ENCODE measurements at regions not wholly inside any gene's neighbourhood (a gene's known extent, or its start where the extent isn't known, plus 50 kb on each side); places are given as distances from the start of the nearest gene placed in this dataset.

DNA sequence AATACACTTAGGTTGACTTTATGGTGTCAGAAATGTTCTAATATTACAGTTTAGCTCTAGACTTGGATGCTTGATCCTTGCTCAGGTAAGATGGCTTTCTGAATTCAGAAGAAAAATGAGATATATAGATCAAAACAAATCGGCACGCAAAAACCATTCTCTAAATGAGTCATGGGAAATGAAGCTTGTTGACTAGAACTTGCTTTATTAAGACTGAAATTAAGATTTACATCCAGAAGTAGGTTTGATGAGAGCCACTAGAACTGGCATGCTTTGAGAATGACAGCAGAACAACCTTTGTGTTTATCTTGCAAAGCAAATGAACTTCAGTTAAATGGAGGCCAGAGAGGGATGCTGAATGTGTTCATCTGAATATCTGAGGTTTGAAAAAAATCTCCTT lies 304.9 kb upstream of the KLF3 start:
- Histone ChIP-seq H3K79me2 (ENCODE audit: insufficient read depth, low read length) (no peaks in the 10 kb centered on the region), H3K9me3 (ENCODE audit: low read length) (no peaks in the 10 kb centered on the region), H3K4me3 (replicated peaks in 1 of 3; ENCODE audit: insufficient read depth in 1 of 3, low read depth in 2 of 3, low read length in 3 of 3) (no peak overlapping the region), H3K27ac (ENCODE audit: extremely low read length, insufficient read depth, low read length) (no peak overlapping the region), H2AFZ (ENCODE audit: low read length) (no peak overlapping the region), H3K27me3 (ENCODE audit: control insufficient read depth in 1 of 2, insufficient read depth in 2 of 2, low read length in 2 of 2) (no peaks in the 10 kb centered on the region), H3K4me1 (ENCODE audit: insufficient read depth, low read length) (peaks cover 7% of the 10 kb centered on the region; the same call in 1 of the 2 replicates), H3K4me2 (ENCODE audit: low read depth, low read length) (no peak overlapping the region), H3K36me3 (replicated peaks in 1 of 2; ENCODE audit: control insufficient read depth in 1 of 2, insufficient read depth in 2 of 2, low read length in 2 of 2) (no peaks in the 10 kb centered on the region), H3K9ac (ENCODE audit: insufficient read depth, low read depth, low read length) (no peak overlapping the region), H4K20me1 (ENCODE audit: insufficient read depth, low read length) (no peaks in the 10 kb centered on the region)
- ATAC-seq, result no peak
- POLR2A ChIA-PET, result no interaction called here
- 3% methylated on average over 2 of the region's 2 CpGs for WGBS (ENCODE audit: low lambda C conversion rate)
- intact Hi-C loops (cut with micrococcal nuclease; ENCODE audit: unreplicated experiment), result no loop called here
- no peak for FAIRE-seq
- in situ Hi-C loops (cut with HindIII; ENCODE audit: extremely low pct_ligation_motif_present, low pct_unique_long_range_greater_than_20kb), result no loop called here
- no peak for DNase-seq (ENCODE audit: low spot score)
- CTCF ChIA-PET (ENCODE audit: low intra/inter-chr PET ratio, low total read pairs), result no interaction called here
- no TSS peak for BruUV-seq (replicated peaks)
- no peak for TF ChIP-seq ZNF737 (CRISPR knock-in tag; IDR thresholded peaks at IDR 0.05; ENCODE audit: borderline replicate concordance)
- no peak for TF ChIP-seq SRSF9 (IDR thresholded peaks at IDR 0.05; ENCODE audit: borderline replicate concordance, insufficient read depth, low read depth, low read length, poor library complexity, severe bottlenecking)
- TF ChIP-seq, protein P1, sequence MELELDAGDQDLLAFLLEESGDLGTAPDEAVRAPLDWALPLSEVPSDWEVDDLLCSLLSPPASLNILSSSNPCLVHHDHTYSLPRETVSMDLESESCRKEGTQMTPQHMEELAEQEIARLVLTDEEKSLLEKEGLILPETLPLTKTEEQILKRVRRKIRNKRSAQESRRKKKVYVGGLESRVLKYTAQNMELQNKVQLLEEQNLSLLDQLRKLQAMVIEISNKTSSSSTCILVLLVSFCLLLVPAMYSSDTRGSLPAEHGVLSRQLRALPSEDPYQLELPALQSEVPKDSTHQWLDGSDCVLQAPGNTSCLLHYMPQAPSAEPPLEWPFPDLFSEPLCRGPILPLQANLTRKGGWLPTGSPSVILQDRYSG (CRISPR knock-in tag; IDR thresholded peaks at IDR 0.05), result no peak
- TF ChIP-seq AGO2 (optimal IDR thresholded peaks at IDR 0.05; ENCODE audit: low read depth, low read length), result no peak
- TF ChIP-seq TBX2 (CRISPR knock-in tag; IDR thresholded peaks at IDR 0.05; ENCODE audit: borderline replicate concordance), result no peak
- no peak for TF ChIP-seq ZNF460 (CRISPR knock-in tag; IDR thresholded peaks at IDR 0.05; ENCODE audit: borderline replicate concordance)
- TF ChIP-seq, protein P2, sequence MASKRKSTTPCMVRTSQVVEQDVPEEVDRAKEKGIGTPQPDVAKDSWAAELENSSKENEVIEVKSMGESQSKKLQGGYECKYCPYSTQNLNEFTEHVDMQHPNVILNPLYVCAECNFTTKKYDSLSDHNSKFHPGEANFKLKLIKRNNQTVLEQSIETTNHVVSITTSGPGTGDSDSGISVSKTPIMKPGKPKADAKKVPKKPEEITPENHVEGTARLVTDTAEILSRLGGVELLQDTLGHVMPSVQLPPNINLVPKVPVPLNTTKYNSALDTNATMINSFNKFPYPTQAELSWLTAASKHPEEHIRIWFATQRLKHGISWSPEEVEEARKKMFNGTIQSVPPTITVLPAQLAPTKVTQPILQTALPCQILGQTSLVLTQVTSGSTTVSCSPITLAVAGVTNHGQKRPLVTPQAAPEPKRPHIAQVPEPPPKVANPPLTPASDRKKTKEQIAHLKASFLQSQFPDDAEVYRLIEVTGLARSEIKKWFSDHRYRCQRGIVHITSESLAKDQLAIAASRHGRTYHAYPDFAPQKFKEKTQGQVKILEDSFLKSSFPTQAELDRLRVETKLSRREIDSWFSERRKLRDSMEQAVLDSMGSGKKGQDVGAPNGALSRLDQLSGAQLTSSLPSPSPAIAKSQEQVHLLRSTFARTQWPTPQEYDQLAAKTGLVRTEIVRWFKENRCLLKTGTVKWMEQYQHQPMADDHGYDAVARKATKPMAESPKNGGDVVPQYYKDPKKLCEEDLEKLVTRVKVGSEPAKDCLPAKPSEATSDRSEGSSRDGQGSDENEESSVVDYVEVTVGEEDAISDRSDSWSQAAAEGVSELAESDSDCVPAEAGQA (IDR thresholded peaks at IDR 0.05; ENCODE audit: low read depth), result no peak
- TF ChIP-seq, protein P2 (CRISPR knock-in tag; IDR thresholded peaks at IDR 0.05; ENCODE audit: borderline replicate concordance), result no peak
- no peak for TF ChIP-seq SETDB1 (CRISPR knock-in tag; IDR thresholded peaks at IDR 0.05; ENCODE audit: borderline replicate concordance)
- TF ChIP-seq, protein P3, sequence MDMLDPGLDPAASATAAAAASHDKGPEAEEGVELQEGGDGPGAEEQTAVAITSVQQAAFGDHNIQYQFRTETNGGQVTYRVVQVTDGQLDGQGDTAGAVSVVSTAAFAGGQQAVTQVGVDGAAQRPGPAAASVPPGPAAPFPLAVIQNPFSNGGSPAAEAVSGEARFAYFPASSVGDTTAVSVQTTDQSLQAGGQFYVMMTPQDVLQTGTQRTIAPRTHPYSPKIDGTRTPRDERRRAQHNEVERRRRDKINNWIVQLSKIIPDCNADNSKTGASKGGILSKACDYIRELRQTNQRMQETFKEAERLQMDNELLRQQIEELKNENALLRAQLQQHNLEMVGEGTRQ (IDR thresholded peaks at IDR 0.05; ENCODE audit: low read depth, low read length), result no peak
- TF ChIP-seq, protein P3 (CRISPR knock-in tag; IDR thresholded peaks at IDR 0.05; ENCODE audit: borderline replicate concordance), result no peak
- no peak for TF ChIP-seq ZNF350 (CRISPR knock-in tag; IDR thresholded peaks at IDR 0.05; ENCODE audit: borderline replicate concordance, low read depth)
- no peak for TF ChIP-seq ARHGAP35 (CRISPR knock-in tag; IDR thresholded peaks at IDR 0.05; ENCODE audit: borderline replicate concordance)
- no peak for TF ChIP-seq NR2C2 (CRISPR knock-in tag; IDR thresholded peaks at IDR 0.05; ENCODE audit: borderline replicate concordance)
- TF ChIP-seq ZNF644 (CRISPR knock-in tag; IDR thresholded peaks at IDR 0.05; ENCODE audit: low read depth), result no peak
- TF ChIP-seq YEATS2 (CRISPR knock-in tag; IDR thresholded peaks at IDR 0.05; ENCODE audit: borderline replicate concordance), result no peak
